ENCODE measurements at regions not wholly inside any gene's neighbourhood (a gene's known extent, or its start where the extent isn't known, plus 50 kb on each side); places are given as distances from the start of the nearest gene placed in this dataset.

DNA sequence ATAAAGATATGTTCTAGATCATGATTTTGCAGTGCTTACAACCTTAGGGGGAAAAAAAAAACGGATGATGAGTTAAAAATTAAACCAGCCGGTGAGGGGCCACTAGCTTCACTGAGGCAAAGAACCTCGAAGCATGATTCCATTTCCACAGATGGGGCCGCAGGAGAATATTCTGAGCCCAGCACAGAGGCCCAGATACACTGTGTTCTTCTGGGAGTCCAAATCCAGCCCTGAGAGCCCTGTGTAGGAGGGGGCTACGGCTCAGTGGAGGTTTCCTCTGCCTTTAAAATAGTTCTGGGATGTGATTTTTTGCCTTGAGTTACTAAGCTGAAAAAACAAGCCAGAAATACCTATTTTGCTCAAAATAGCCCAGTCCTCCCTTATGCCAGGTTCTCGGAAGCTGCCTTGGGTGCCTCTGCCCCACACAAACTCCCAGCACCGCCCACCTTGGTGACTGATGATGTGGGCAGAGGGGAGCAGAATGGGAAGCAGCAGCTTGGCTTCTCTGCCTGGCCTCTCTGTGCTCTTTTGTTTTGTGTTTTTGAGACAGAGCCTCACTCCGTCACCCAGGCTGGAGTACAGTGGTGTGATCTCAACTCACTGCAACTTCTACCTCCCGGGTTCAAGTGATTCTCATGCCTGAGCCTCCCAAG is 105.4 kb upstream of the BCL2L14 start:
- Mint-ChIP-seq H3K4me1 (peaks cover 0 to 6% (median 2%) of the 10 kb centered on the region in 4 donors), H3K9me3 (no peaks in the 10 kb centered on the region), H3K36me3 (no peaks in the 10 kb centered on the region), H3K27me3 (no peaks in the 10 kb centered on the region), H3K4me3 (no peak overlapping the region), H3K27ac (peak overlapping the region in 1 of 10 donors; percentile 13)
- DNase-seq (no peak), ATAC-seq (no peak)
- POLR2A ChIA-PET: interaction anchor here (0.6 kb wide), 1 partner anchor 12 kb away, joined by 3 read pairs; no protein-coding TSS in a partner anchor

DNA sequence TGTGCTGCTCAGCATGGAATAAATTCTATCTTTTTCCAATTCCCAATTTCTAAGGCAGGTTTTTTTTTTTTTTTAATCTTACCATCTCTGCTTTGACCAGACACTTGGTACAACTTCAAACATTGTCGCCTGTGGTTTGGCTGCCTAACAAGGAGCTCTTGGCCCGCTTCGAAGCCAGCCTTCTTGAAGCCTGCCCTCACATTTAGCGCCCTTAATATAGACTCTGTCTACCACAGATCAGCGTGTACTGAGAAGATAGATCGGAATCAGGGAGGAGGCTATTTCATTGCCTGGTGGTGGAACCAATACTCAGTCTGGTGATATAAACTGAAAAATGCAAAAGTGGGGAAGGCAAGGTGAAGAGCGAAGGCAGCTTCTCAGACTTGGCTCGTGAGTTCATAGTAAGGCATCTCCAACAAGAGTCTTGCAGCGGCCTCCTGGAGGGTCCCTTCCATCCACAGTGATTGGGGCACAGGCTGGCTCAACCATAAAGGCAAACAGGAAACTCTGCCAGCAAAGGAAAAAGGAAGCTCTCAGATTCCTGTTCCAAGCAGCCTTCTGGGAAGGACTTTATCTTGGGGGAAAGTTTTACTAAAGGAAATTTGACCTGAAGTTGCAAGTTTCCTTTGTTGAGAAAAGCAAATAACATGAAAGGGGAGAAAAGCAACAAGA is 103.2 kb upstream of the BCL2L14 start:
- no peaks in the 10 kb centered on the region for H3K27me3 Mint-ChIP-seq
- peaks cover 0 to 3% (median 0%) of the 10 kb centered on the region in 9 donors for H3K9me3 Mint-ChIP-seq
- no peak for ATAC-seq
- no peak for DNase-seq
- no peak overlapping the region for H3K4me3 Mint-ChIP-seq
- H3K36me3 Mint-ChIP-seq: peaks cover 0 to 8% (median 0%) of the 10 kb centered on the region in 3 donors
- POLR2A ChIA-PET: no interaction called here
- peaks cover 0 to 6% (median 2%) of the 10 kb centered on the region in 4 donors for H3K4me1 Mint-ChIP-seq
- H3K27ac Mint-ChIP-seq: peak overlapping the region in 2 of 10 donors; percentile 47 to 67

DNA sequence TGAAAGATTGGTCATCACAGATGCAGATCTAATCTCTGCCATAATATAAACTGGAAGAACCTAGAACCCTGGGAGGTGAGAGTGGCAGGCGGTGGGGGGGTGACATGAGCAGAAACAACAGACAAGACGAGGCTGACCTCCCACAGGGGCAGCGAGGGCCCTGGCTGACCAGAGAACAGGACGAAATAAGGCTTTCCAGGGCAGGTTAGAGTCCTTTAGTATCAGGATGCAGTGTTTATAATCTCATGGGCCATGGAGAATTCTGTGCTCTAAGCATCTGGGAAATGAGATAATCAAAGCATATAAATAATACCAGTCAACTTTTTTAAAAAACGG is 102.7 kb upstream of the BCL2L14 start:
- POLR2A ChIA-PET: no interaction called here
- Mint-ChIP-seq H3K27me3 (peaks cover 0 to under 1% (median 0%) of the 10 kb centered on the region in 5 donors), H3K4me1 (peaks cover 0 to 6% (median 2%) of the 10 kb centered on the region in 4 donors), H3K27ac (peak overlapping the region in 1 of 10 donors; percentile 67), H3K36me3 (peaks cover 0 to 8% (median 0%) of the 10 kb centered on the region in 3 donors), H3K4me3 (no peak overlapping the region), H3K9me3 (peaks cover 0 to 3% (median 0%) of the 10 kb centered on the region in 9 donors)
- ATAC-seq: no peak
- no peak for DNase-seq

DNA sequence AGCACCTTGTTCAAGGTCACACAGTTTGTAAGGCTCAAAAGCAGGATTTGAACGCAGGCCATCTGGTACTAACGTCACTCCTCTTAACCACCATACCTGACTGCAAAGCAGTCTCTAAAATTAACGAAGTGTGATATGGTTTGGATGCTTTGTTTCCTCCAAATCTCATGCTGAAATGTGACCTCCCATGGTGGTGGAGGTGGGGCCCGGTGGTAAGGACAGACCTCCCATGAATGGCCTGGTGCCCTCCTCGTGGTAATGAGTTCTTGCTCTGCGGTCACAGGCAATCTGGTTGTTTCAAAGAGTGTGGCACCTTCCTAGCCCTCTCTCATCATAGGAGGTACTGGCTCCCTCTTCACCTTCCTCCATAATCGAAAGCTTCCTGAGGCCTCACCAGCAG is 102.2 kb upstream of the BCL2L14 start:
- no peak overlapping the region for H3K4me3 Mint-ChIP-seq
- no peak for ATAC-seq
- DNase-seq: no peak
- no peak overlapping the region for H3K27ac Mint-ChIP-seq
- H3K4me1 Mint-ChIP-seq: peaks cover 0 to 6% (median 2%) of the 10 kb centered on the region in 4 donors
- H3K9me3 Mint-ChIP-seq: peaks cover 0 to 3% (median 0%) of the 10 kb centered on the region in 9 donors
- peaks cover 0 to 8% (median 0%) of the 10 kb centered on the region in 3 donors for H3K36me3 Mint-ChIP-seq
- POLR2A ChIA-PET: no interaction called here
- H3K27me3 Mint-ChIP-seq: peaks cover 0 to 2% (median 0%) of the 10 kb centered on the region in 5 donors

DNA sequence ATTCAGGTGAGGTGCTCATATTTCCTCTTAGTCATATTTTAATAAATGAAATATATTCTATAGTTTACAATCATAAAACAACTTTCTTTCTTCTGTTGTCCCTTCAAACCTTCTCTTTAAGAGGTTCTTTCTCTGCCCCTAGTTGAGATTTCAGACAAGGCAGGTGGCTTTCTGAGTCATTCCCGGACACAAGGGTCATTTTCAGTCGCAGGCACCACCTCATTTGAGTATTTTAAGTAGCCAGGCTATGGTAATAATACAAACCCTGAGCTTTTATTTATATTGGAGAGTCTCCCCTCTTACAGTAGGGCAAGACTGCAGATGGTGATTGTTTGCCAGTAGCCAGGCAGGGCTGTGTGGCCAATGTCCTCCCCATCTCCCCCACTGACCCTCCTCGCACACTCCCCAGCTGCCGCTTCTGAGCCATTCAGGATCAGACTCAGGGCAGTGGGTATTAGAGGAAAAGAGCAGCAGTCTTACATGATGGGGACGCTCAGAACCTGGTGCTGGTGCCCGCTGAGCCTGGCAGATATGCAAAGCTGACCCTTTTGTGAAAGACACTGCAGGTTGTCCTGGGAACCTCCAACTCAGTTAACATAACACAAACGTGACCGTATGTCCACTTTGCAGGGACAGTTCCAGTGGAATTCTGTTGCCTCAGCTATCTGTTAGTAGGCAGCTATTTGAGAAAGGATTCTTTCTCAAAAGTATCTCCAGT is 101.1 kb upstream of the BCL2L14 start:
- no peak overlapping the region for H3K4me3 Mint-ChIP-seq
- peaks cover 0 to 8% (median 0%) of the 10 kb centered on the region in 3 donors for H3K36me3 Mint-ChIP-seq
- H3K27me3 Mint-ChIP-seq: peaks cover 0 to 2% (median 0%) of the 10 kb centered on the region in 5 donors
- peaks cover 0 to 3% (median 0%) of the 10 kb centered on the region in 9 donors for H3K9me3 Mint-ChIP-seq
- H3K4me1 Mint-ChIP-seq: peaks cover 0 to 3% (median 1%) of the 10 kb centered on the region in 4 donors
- POLR2A ChIA-PET: no interaction called here
- no peak for ATAC-seq
- no peak overlapping the region for H3K27ac Mint-ChIP-seq
- no peak for DNase-seq

DNA sequence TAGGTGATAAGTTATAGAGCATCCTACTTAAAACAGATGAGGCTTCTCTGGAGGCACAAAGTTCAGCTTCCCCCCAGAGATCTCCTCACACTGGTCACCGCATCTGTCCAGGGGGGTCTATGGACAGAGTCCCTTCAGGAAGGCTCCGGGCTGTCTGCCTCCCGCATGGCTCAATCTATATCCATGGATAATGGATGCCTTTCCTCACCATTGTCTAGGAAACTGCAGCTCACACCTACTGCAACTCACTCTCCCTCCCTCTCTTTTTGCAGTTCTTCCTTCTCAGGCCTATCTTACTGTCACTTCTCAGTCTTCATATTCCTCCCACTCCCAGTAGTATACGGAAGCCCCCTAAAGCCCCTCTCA is 100.6 kb upstream of the BCL2L14 start:
- Mint-ChIP-seq H3K27me3 (peaks cover 0 to 2% (median 0%) of the 10 kb centered on the region in 5 donors), H3K36me3 (peaks cover 0 to 8% (median 0%) of the 10 kb centered on the region in 3 donors), H3K4me3 (no peak overlapping the region), H3K9me3 (peaks cover 0 to 3% (median 0%) of the 10 kb centered on the region in 9 donors), H3K27ac (peak overlapping the region in 1 of 10 donors; percentile 70), H3K4me1 (peaks cover 0 to 3% (median 1%) of the 10 kb centered on the region in 4 donors)
- no peak for ATAC-seq
- POLR2A ChIA-PET: no interaction called here
- no peak for DNase-seq

DNA sequence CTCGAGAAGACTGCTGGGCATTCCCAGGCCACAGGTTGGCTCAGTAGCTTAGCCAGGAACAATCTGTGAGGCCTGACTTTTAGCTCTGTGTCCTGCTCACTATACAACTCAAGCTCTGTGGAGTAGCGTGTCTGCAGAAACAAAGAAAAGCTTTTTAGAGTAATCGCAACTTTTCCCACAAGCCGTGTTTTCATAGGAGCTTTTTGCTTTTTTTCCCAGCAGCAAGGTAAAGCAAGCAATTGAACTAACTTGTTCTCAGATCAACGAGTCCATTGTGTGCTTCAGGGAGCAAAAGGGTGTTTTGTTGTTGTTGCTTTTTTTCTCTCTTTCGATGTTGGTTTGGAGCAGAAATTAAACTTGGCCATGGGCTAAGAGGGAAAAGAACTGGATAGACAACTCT is 97.3 kb upstream of the BCL2L14 start:
- no peak for DNase-seq
- Mint-ChIP-seq H3K4me1 (peaks cover 0 to 5% (median 2%) of the 10 kb centered on the region in 4 donors), H3K36me3 (peaks cover 0 to 8% (median 0%) of the 10 kb centered on the region in 3 donors), H3K4me3 (no peak overlapping the region), H3K27me3 (peaks cover 0 to 2% (median 0%) of the 10 kb centered on the region in 5 donors), H3K27ac (no peak overlapping the region), H3K9me3 (peaks cover 0 to 3% (median 0%) of the 10 kb centered on the region in 9 donors)
- POLR2A ChIA-PET: no interaction called here
- ATAC-seq: no peak

DNA sequence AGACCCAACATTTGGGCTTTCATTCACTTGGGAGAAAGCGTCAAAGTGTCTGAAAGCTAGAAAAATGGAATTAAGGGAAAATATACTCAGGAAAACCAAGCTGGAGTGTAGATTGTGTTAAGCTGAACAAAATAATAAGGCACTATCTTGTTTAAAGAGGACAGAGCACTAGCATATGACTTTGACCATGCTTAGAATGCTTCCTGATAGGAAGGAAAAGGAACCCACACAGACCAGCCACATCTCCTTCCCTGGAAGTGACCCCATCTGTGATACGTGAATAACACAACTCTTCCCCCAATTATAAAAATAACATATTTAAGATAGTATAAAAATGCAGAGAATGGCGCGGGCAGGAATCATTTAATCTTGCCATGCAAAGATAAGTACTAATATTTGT is 94.7 kb upstream of the BCL2L14 start:
- no peak overlapping the region for H3K27ac Mint-ChIP-seq
- H3K4me3 Mint-ChIP-seq: no peak overlapping the region
- no peak for ATAC-seq
- peaks cover 3 to 23% (median 15%) of the 10 kb centered on the region in 4 donors for H3K4me1 Mint-ChIP-seq
- H3K27me3 Mint-ChIP-seq: peaks cover 0 to 2% (median 0%) of the 10 kb centered on the region in 5 donors
- POLR2A ChIA-PET: no interaction called here
- no peak for DNase-seq
- H3K36me3 Mint-ChIP-seq: peaks cover 0 to 5% (median 0%) of the 10 kb centered on the region in 3 donors
- peaks cover 0 to 2% (median 0%) of the 10 kb centered on the region in 9 donors for H3K9me3 Mint-ChIP-seq

DNA sequence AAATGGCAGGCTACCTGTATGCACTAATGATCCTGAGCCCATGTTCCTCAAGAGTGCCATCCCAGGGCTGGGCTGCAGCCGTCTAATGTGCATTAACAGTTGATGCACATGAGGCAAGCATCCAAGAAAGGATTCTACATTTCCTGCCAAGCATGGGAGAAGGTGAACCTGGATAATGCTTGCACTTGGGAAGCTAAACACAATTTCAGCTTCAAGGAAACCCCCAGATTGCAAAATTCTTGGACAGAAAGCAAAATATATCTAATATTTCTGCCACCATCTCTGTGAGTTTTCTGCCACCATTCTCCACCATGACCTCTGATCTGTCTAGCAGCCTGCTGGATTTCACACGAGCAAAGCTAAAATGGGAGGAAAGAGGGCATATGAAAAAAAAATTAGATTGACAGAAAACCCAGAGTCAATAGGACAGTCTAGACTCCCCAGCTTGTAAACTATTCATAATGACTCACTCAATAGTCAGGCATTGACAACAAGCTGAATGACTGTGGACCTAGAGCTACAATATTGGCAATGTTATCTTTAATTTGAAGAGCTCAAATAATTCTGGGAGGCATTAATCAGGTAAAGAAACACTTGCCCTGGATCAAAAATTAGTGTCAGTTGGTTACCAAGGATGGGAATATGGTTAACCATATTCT is 91.9 kb upstream of the BCL2L14 start:
- Mint-ChIP-seq H3K27ac (peak overlapping the region in 5 of 10 donors; percentile 17 to 72 (median 32)), H3K9me3 (peaks cover 0 to 2% (median 0%) of the 10 kb centered on the region in 9 donors), H3K4me3 (peak overlapping the region in 1 of 10 donors; percentile 8), H3K4me1 (peaks cover 11 to 40% (median 29%) of the 10 kb centered on the region in 4 donors), H3K27me3 (no peaks in the 10 kb centered on the region), H3K36me3 (no peaks in the 10 kb centered on the region)
- ATAC-seq (no peak), DNase-seq (no peak)
- POLR2A ChIA-PET: interaction anchor here (1.0 kb wide), 1 partner anchor 20 kb away, joined by 3 read pairs; no protein-coding TSS in a partner anchor

DNA sequence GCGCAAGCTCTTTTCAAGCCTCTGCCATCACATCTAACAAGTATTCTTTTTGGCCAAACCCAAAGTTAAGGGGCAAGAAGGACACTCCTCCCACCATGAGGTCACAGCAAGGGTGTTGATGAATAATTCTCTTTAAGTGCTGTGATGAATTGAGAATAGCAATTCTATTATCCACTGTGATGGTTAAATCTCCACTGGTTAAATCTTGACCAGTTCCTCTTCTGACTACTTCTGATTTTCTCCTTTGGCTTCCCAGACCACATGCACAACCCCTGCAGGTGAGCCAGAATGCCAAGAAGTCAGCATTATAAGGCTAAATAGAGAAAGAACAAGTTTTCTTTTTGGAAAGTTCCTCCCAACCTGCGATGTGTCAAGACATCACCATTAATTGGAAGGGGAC is 90.6 kb upstream of the BCL2L14 start:
- Mint-ChIP-seq H3K27me3 (no peaks in the 10 kb centered on the region), H3K27ac (peak overlapping the region in 8 of 10 donors; percentile 9 to 88 (median 68)), H3K36me3 (no peaks in the 10 kb centered on the region), H3K4me1 (peaks cover 11 to 40% (median 29%) of the 10 kb centered on the region in 4 donors), H3K4me3 (peak overlapping the region in 3 of 10 donors; percentile 2 to 37 (median 4)), H3K9me3 (peaks cover 0 to 2% (median 0%) of the 10 kb centered on the region in 9 donors)
- DNase-seq (no peak), ATAC-seq (no peak)
- POLR2A ChIA-PET: interaction anchor here (1.2 kb wide), 1 partner anchor 22 kb away, joined by 3 read pairs; no protein-coding TSS in a partner anchor

DNA sequence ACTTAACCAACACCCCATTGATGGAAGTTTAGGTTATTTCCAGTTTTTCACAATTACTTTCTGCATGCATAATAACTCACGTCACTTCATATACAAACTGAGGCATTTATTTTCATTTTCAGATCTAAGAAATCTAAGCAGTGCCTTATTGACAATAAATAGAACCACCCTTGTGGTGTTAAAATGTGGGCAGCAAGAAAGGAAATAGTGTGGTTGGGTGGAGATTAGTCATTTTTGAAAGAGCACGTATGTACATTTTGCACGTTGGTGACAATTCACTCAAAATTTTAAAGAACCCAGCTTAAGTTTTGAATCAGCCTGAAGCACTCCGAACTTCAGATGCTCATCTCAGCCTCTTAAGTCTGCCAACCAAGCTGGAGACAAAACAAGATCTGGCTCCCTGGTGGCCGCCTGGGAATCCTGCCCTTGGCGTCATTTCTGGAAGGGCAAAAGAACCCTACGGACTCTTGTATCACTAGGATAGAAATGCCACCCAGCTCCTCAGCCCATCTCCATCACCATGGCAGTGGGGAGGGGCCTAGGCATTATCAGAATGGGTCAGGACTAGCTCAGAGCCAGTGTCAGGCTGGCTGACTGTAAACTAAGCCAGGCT is 89.5 kb upstream of the BCL2L14 start:
- POLR2A ChIA-PET: interaction anchor here (0.9 to 1.4 kb wide), 6 partner anchors 9 to 51 kb away, joined by 3 to 4 read pairs (median 4); no protein-coding TSS in a partner anchor
- Mint-ChIP-seq H3K4me3 (peak overlapping the region in 9 of 10 donors; percentile 0 to 41 (median 16)), H3K9me3 (peaks cover 0 to 1% (median 0%) of the 10 kb centered on the region in 9 donors), H3K36me3 (no peaks in the 10 kb centered on the region), H3K27me3 (no peaks in the 10 kb centered on the region), H3K4me1 (peaks cover 11 to 40% (median 29%) of the 10 kb centered on the region in 4 donors), H3K27ac (peak overlapping the region; percentile 53 to 90 (median 76))
- DNase-seq (peak in 8 of 10 donors; percentile 6 to 83 (median 34)), ATAC-seq (peak; percentile 94 to 96)

DNA sequence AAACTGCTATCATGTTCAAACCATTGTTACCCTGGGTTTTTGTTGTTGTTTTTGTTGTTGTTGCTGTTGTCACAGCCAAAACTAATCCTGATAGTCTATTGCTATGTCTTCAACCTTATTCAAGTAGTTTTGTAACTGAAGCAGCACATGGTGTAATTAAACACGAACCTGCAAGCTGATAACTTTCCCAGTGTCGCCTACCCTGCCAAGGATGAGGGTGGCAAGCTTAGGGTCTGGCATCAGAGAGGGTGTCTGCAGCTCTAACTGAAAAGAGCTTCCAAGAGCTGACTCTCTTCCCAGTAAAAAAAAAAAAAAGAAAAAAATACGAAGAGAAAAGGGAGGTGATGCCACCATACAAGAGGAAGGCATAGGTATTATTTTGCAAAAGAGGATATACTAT is 86.3 kb upstream of the BCL2L14 start:
- POLR2A ChIA-PET: no interaction called here
- Mint-ChIP-seq H3K4me1 (peaks cover 11 to 31% (median 25%) of the 10 kb centered on the region in 4 donors), H3K27me3 (no peaks in the 10 kb centered on the region), H3K36me3 (no peaks in the 10 kb centered on the region), H3K4me3 (no peak overlapping the region), H3K27ac (no peak overlapping the region), H3K9me3 (peaks cover 0 to 5% (median 0%) of the 10 kb centered on the region in 9 donors)
- ATAC-seq (no peak), DNase-seq (no peak)
